ENCODE measurements at regions not wholly inside any gene's neighbourhood (a gene's known extent, or its start where the extent isn't known, plus 50 kb on each side); places are given as distances from the start of the nearest gene placed in this dataset.

DNA sequence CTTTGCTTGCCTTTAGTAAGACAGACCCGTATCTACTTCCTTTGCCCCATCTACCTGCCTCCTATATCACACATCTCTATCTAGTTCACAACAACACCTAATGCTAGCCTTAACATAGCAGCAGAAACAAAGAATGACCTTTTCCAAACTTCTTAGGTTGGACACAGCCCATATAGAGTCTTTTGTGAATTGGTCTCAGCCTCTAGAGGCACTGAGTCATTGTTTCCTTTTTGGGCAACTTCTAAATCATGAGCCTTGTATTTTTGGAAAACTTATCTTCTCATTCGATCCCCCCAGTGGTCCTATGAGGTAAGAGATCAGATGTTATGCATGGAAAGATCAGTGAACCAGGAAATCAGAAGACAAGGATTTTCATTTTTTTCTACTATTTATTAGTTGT, 679.4 kb upstream of the USP24 start:
- no peak overlapping the region for H2BK12ac ChIP-seq (ENCODE audit: low read length)
- H3K14ac ChIP-seq (ENCODE audit: low read length) = no peak overlapping the region
- DNase-seq (ENCODE audit: low spot score) = no peak
- no peak overlapping the region for H2BK120ac ChIP-seq (ENCODE audit: low read depth, low read length)
- H3K79me1 ChIP-seq (ENCODE audit: low read depth, low read length) = no peaks in the 10 kb centered on the region
- no peak overlapping the region for H2BK5ac ChIP-seq (ENCODE audit: low read length)
- no peak overlapping the region for H2BK15ac ChIP-seq (ENCODE audit: low read length)
- H3K18ac ChIP-seq (ENCODE audit: low read length) = no peak overlapping the region
- no peaks in the 10 kb centered on the region for H3K27me3 ChIP-seq (ENCODE audit: control insufficient read depth in 3 of 3, insufficient read depth in 3 of 3, low read depth in 1 of 3, low read length in 3 of 3)
- H3K4ac ChIP-seq (ENCODE audit: low read length) = no peak overlapping the region
- no peak overlapping the region for H3K23ac ChIP-seq (ENCODE audit: low read depth, low read length, poor library complexity)
- no peaks in the 10 kb centered on the region for H3K4me1 ChIP-seq (ENCODE audit: control insufficient read depth in 2 of 2, insufficient read depth in 1 of 2, low read depth in 1 of 2, low read length in 2 of 2)
- H3K27ac ChIP-seq (replicated peaks; ENCODE audit: low read length) = no peak overlapping the region
- H3K36me3 ChIP-seq (replicated peaks in 1 of 2; ENCODE audit: control insufficient read depth in 2 of 2, insufficient read depth in 2 of 2, low read length in 2 of 2) = no peaks in the 10 kb centered on the region
- no peak overlapping the region for H3K4me2 ChIP-seq (ENCODE audit: insufficient read depth, low read length, poor library complexity, severe bottlenecking)
- H3K9me3 ChIP-seq (replicated peaks in 1 of 2; ENCODE audit: control insufficient read depth in 2 of 2, insufficient read depth in 1 of 2, low read depth in 1 of 2, low read length in 2 of 2) = no peaks in the 10 kb centered on the region
- WGBS, 2 donors (ENCODE audit: extremely low coverage in 2 of 2, insufficient read length in 2 of 2, insufficient replicate concordance in 1 of 2) = no CpG with 5 or more reads among the region's 2 CpGs
- H3K9ac ChIP-seq (ENCODE audit: low read depth, low read length, poor library complexity) = no peak overlapping the region
- no peak overlapping the region for H4K91ac ChIP-seq (ENCODE audit: low read depth, low read length, poor library complexity)
- H2AFZ ChIP-seq (ENCODE audit: low read length) = no peak overlapping the region
- no peak overlapping the region for H4K8ac ChIP-seq (ENCODE audit: low read depth, low read length)
- no peak overlapping the region for H3K4me3 ChIP-seq (ENCODE audit: low read length in 2 of 2)
- H2AK5ac ChIP-seq (ENCODE audit: low read depth, low read length) = no peak overlapping the region

GRCh38 chr1:55893155-55893554, 678.0 kb upstream of the USP24 start:
- Histone ChIP-seq H3K27me3 (ENCODE audit: control insufficient read depth in 3 of 3, insufficient read depth in 3 of 3, low read depth in 1 of 3, low read length in 3 of 3) (no peaks in the 10 kb centered on the region), H3K14ac (ENCODE audit: low read length) (no peak overlapping the region), H3K27ac (replicated peaks; ENCODE audit: low read length) (no peak overlapping the region), H2AFZ (ENCODE audit: low read length) (no peak overlapping the region), H4K8ac (ENCODE audit: low read depth, low read length) (no peak overlapping the region), H3K79me1 (ENCODE audit: low read depth, low read length) (no peaks in the 10 kb centered on the region), H2BK15ac (ENCODE audit: low read length) (no peak overlapping the region), H3K4me3 (ENCODE audit: low read length in 2 of 2) (no peak overlapping the region), H3K4me1 (ENCODE audit: control insufficient read depth in 2 of 2, insufficient read depth in 1 of 2, low read depth in 1 of 2, low read length in 2 of 2) (no peaks in the 10 kb centered on the region), H3K9me3 (replicated peaks in 1 of 2; ENCODE audit: control insufficient read depth in 2 of 2, insufficient read depth in 1 of 2, low read depth in 1 of 2, low read length in 2 of 2) (no peaks in the 10 kb centered on the region), H3K9ac (ENCODE audit: low read depth, low read length, poor library complexity) (no peak overlapping the region), H3K18ac (ENCODE audit: low read length) (no peak overlapping the region), H2BK120ac (ENCODE audit: low read depth, low read length) (no peak overlapping the region), H3K4ac (ENCODE audit: low read length) (no peak overlapping the region), H2BK5ac (ENCODE audit: low read length) (no peak overlapping the region), H3K4me2 (ENCODE audit: insufficient read depth, low read length, poor library complexity, severe bottlenecking) (no peak overlapping the region), H3K36me3 (replicated peaks in 1 of 2; ENCODE audit: control insufficient read depth in 2 of 2, insufficient read depth in 2 of 2, low read length in 2 of 2) (no peaks in the 10 kb centered on the region), H2BK12ac (ENCODE audit: low read length) (no peak overlapping the region), H4K91ac (ENCODE audit: low read depth, low read length, poor library complexity) (no peak overlapping the region), H3K23ac (ENCODE audit: low read depth, low read length, poor library complexity) (no peak overlapping the region), H2AK5ac (ENCODE audit: low read depth, low read length) (no peak overlapping the region)
- WGBS, 2 donors (ENCODE audit: extremely low coverage in 2 of 2, insufficient read length in 2 of 2, insufficient replicate concordance in 1 of 2) = no CpG with 5 or more reads among the region's 2 CpGs
- no peak for DNase-seq (ENCODE audit: low spot score)

DNA sequence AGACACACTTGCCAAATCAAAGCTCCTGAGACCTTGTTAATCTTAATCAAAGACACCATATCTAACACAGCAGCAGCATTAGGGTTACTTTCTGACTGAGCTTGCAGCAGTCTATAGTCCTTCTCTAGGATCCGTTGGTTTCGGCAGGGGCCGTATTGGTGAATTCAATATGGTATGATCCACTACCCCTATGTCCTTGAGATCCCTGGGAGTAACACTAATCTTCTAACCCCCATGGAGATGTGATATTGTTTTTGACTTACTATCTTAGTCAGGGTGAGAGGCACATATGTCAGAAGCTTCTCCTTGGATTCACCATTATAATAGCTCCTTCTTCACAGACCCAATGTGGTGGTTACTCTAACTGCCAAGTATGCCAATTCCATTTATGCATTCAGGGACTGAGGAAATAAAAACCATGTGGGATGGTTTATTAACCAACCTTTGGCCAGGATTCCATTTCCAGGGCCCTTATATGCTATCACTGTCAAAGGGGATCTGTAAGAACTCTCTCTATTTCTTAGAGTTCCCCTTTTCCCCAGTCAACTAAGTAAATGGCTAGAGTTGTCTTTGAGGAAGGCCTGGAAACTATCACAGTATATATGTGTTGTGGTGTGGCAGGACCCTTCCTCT, 673.6 kb upstream of the USP24 start:
- Histone ChIP-seq H3K4me1 (ENCODE audit: control insufficient read depth in 2 of 2, insufficient read depth in 1 of 2, low read depth in 1 of 2, low read length in 2 of 2) (no peaks in the 10 kb centered on the region), H2BK15ac (ENCODE audit: low read length) (no peak overlapping the region), H3K14ac (ENCODE audit: low read length) (no peak overlapping the region), H2AK5ac (ENCODE audit: low read depth, low read length) (no peak overlapping the region), H4K91ac (ENCODE audit: low read depth, low read length, poor library complexity) (no peak overlapping the region), H3K27ac (replicated peaks; ENCODE audit: low read length) (no peak overlapping the region), H3K18ac (ENCODE audit: low read length) (no peak overlapping the region), H2BK12ac (ENCODE audit: low read length) (no peak overlapping the region), H3K9ac (ENCODE audit: low read depth, low read length, poor library complexity) (no peak overlapping the region), H3K27me3 (ENCODE audit: control insufficient read depth in 3 of 3, insufficient read depth in 3 of 3, low read depth in 1 of 3, low read length in 3 of 3) (no peaks in the 10 kb centered on the region), H3K36me3 (replicated peaks in 1 of 2; ENCODE audit: control insufficient read depth in 2 of 2, insufficient read depth in 2 of 2, low read length in 2 of 2) (no peaks in the 10 kb centered on the region), H3K23ac (ENCODE audit: low read depth, low read length, poor library complexity) (no peak overlapping the region), H3K9me3 (replicated peaks in 1 of 2; ENCODE audit: control insufficient read depth in 2 of 2, insufficient read depth in 1 of 2, low read depth in 1 of 2, low read length in 2 of 2) (no peaks in the 10 kb centered on the region), H3K4me2 (ENCODE audit: insufficient read depth, low read length, poor library complexity, severe bottlenecking) (no peak overlapping the region), H3K4me3 (ENCODE audit: low read length in 2 of 2) (no peak overlapping the region), H2AFZ (ENCODE audit: low read length) (no peak overlapping the region), H3K4ac (ENCODE audit: low read length) (no peak overlapping the region), H2BK5ac (ENCODE audit: low read length) (no peak overlapping the region), H2BK120ac (ENCODE audit: low read depth, low read length) (no peak overlapping the region), H3K79me1 (ENCODE audit: low read depth, low read length) (no peaks in the 10 kb centered on the region), H4K8ac (ENCODE audit: low read depth, low read length) (no peak overlapping the region)
- no peak for DNase-seq (ENCODE audit: low spot score)
- no CpG with 5 or more reads among the region's 3 CpGs for WGBS, 2 donors (ENCODE audit: extremely low coverage in 2 of 2, insufficient read length in 2 of 2, insufficient replicate concordance in 1 of 2)

DNA sequence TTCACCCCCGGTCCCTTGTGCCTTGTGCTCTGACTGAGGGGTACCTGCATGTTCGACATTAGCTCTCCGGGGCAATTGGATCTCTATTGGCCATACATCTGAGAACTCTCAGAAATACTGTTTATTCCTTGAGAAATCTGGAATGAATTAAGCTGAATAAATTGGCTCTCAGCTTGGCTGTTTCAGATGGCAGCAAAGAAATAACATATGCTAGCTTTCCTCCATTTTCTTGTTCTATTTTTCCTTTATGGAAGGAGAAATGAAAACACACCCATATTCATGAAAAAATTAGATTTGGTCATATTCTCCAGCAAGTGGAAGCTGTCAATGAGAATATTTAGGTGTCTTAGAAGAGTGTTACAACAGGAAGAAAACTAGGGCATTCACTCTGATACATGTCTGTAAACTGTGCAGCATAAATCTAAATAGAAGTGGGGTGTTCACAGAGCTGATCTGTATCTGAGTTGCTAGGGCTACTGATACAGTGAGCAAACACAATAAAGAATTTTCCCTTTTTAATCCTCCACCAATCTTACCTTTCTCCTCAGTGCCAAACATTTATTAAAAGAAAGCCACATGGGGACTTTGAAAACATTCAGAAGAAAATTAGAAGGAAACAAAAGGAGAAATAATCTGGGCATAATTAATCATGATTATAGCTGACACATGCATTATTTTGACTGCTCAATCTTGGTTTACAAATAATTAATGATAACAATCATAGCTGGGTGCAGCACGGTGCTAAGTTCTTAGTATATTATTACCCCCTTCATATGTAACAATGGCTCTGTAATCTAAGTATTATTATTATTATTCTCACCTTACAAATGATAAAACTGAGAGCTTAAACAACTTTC, 671.9 kb upstream of the USP24 start:
- no peak overlapping the region for H2AK5ac ChIP-seq (ENCODE audit: low read depth, low read length)
- H3K4ac ChIP-seq (ENCODE audit: low read length) = no peak overlapping the region
- no peak overlapping the region for H3K18ac ChIP-seq (ENCODE audit: low read length)
- no peak overlapping the region for H2BK120ac ChIP-seq (ENCODE audit: low read depth, low read length)
- H3K4me2 ChIP-seq (ENCODE audit: insufficient read depth, low read length, poor library complexity, severe bottlenecking) = no peak overlapping the region
- H3K4me1 ChIP-seq (ENCODE audit: control insufficient read depth in 2 of 2, insufficient read depth in 1 of 2, low read depth in 1 of 2, low read length in 2 of 2) = no peaks in the 10 kb centered on the region
- H3K27ac ChIP-seq (replicated peaks; ENCODE audit: low read length) = no peak overlapping the region
- WGBS, 2 donors (ENCODE audit: extremely low coverage in 2 of 2, insufficient read length in 2 of 2, insufficient replicate concordance in 1 of 2) = no CpG with 5 or more reads among the region's 4 CpGs
- no peak overlapping the region for H2BK5ac ChIP-seq (ENCODE audit: low read length)
- H3K14ac ChIP-seq (ENCODE audit: low read length) = no peak overlapping the region
- no peak overlapping the region for H2AFZ ChIP-seq (ENCODE audit: low read length)
- H3K36me3 ChIP-seq (replicated peaks in 1 of 2; ENCODE audit: control insufficient read depth in 2 of 2, insufficient read depth in 2 of 2, low read length in 2 of 2) = no peaks in the 10 kb centered on the region
- H4K91ac ChIP-seq (ENCODE audit: low read depth, low read length, poor library complexity) = no peak overlapping the region
- no peak overlapping the region for H2BK12ac ChIP-seq (ENCODE audit: low read length)
- no peaks in the 10 kb centered on the region for H3K79me1 ChIP-seq (ENCODE audit: low read depth, low read length)
- H3K23ac ChIP-seq (ENCODE audit: low read depth, low read length, poor library complexity) = no peak overlapping the region
- no peaks in the 10 kb centered on the region for H3K9me3 ChIP-seq (replicated peaks in 1 of 2; ENCODE audit: control insufficient read depth in 2 of 2, insufficient read depth in 1 of 2, low read depth in 1 of 2, low read length in 2 of 2)
- no peak for DNase-seq (ENCODE audit: low spot score)
- no peaks in the 10 kb centered on the region for H3K27me3 ChIP-seq (ENCODE audit: control insufficient read depth in 3 of 3, insufficient read depth in 3 of 3, low read depth in 1 of 3, low read length in 3 of 3)
- H2BK15ac ChIP-seq (ENCODE audit: low read length) = no peak overlapping the region
- no peak overlapping the region for H3K4me3 ChIP-seq (ENCODE audit: low read length in 2 of 2)
- H3K9ac ChIP-seq (ENCODE audit: low read depth, low read length, poor library complexity) = no peak overlapping the region
- H4K8ac ChIP-seq (ENCODE audit: low read depth, low read length) = no peak overlapping the region

Measured in neuronal stem cell (in vitro differentiated cells).